ENCODE measurements at regions not wholly inside any gene's neighbourhood (a gene's known extent, or its start where the extent isn't known, plus 50 kb on each side); places are given as distances from the start of the nearest gene placed in this dataset.

DNA sequence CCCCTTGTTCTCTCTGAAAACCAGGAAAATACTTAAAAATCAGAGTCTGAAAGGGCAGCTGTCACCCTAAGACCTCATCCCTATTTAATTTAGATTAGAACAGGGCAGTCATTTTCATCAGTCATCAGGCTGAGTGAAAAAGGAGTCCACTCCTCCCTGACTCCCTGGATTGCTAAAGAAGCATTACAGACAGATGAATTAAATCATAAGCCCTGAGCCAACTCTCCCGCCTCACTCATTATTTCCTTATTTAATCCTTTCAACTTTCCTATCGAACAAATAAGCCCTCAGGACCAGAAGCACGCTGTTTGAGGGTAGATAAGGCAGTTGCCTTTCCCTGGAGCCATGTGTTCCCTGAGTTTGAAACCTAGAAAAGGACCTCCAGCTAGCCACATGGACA lies 201.9 kb upstream of the ANKRD55 start:
- CTCF ChIA-PET: no interaction called here
- DNase-seq (ENCODE audit: extremely low spot score): no peak
- POLR2A ChIA-PET: no interaction called here
- no peak for TF ChIP-seq CTCF (IDR thresholded peaks at IDR 0.05; ENCODE audit: control extremely low read depth, extremely low read depth, low read depth, missing control alignments)

DNA sequence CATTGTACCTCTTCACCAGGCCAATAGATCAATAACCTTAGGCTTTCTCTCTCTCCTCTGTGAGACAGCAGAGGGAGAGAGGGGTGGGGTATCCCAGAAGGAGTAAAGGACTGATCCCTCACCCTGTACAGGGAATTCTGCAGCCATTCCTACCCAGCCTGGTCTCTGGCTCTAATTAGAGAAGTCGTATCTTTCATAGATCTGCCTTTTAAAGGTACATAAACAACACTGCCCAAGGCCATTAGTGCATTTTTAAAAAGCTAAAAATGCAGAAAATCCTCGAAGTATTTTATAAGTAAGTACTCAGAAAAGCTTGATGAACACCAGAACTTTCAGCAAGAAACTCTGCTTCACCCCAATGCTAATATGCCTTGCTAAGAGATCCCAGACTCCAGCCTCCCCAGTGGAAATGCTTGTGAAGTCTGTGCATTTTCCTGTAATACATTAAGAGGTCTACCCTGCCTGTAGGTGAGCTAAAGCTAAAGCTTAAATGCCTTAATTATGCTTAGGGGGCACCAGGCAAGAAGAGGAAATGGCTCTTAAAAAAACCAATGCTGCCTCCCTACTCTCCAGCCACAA lies 200.0 kb upstream of the ANKRD55 start:
- TF ChIP-seq CTCF (IDR thresholded peaks at IDR 0.05; ENCODE audit: control extremely low read depth, extremely low read depth, low read depth, missing control alignments): no peak
- ChIA-PET POLR2A (no interaction called here), CTCF (interaction anchor here (1.9 kb wide), 1 partner anchor 20 kb away, joined by 5 read pairs; no protein-coding TSS in a partner anchor)
- no peak for DNase-seq (ENCODE audit: extremely low spot score)

DNA sequence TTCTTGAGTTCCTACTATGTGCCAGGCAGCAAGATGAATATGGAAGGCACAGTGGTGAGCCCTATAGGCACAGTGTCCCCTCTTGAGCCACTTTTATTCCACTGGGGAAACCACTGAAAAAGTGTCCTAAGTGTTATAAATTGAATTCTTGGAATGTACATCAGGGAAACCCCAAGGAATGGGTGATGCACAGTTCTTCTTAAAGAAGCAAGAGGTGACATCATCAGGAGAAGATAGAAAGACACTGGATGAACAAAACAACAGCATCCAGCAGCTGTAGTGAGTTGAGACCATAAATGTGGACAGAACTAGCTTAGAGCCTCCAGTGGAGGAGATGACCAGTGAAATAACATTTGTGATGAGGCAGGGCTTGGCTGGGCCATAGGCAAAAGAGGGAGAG lies 199.2 kb upstream of the ANKRD55 start:
- CTCF ChIA-PET: interaction anchor here (1.9 kb wide), 1 partner anchor 19 kb away, joined by 5 read pairs; no protein-coding TSS in a partner anchor
- no peak for TF ChIP-seq CTCF (IDR thresholded peaks at IDR 0.05; ENCODE audit: control extremely low read depth, extremely low read depth, low read depth, missing control alignments)
- POLR2A ChIA-PET: no interaction called here
- no peak for DNase-seq (ENCODE audit: extremely low spot score)

GRCh38 chr5:56430422-56430821 lies 197.3 kb upstream of the ANKRD55 start:
- CTCF ChIA-PET: interaction anchor here (0.6 to 1.3 kb wide), 2 partner anchors 10 to 21 kb away, joined by 3 read pairs; no protein-coding TSS in a partner anchor
- DNase-seq (ENCODE audit: extremely low spot score): no peak
- no peak for TF ChIP-seq CTCF (IDR thresholded peaks at IDR 0.05; ENCODE audit: control extremely low read depth, extremely low read depth, low read depth, missing control alignments)
- POLR2A ChIA-PET: no interaction called here

- ChIA-PET POLR2A (no interaction called here), CTCF (no interaction called here)
- no peak for TF ChIP-seq CTCF (IDR thresholded peaks at IDR 0.05; ENCODE audit: control extremely low read depth, extremely low read depth, low read depth, missing control alignments)
- no peak for DNase-seq (ENCODE audit: extremely low spot score)
These were observed 196.0 kb upstream of the ANKRD55 start for GRCh38 chr5:56429110-56429561.

DNA sequence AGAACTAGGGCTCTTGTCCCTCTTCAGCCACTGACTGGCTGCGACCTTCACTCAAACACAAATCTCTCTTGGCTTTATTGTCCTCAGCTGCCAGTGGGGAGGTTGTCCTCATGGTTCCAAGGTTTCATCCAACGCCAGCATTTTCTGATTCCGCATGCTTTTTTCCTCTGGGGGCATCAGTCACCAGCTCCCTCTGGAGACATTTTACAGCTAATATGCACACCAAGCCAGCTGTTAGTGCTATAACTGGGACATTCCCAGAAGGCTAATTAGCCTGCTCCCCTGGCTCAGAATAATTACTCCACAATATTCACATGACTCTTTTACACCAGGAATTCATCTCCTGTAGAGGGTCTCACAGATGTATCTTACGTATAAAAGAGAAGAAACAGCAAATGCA lies 193.6 kb upstream of the ANKRD55 start:
- TF ChIP-seq CTCF (IDR thresholded peaks at IDR 0.05; ENCODE audit: control extremely low read depth, extremely low read depth, low read depth, missing control alignments): no peak
- ChIA-PET CTCF (no interaction called here), POLR2A (no interaction called here)
- no peak for DNase-seq (ENCODE audit: extremely low spot score)

Measured in GM10248 (cell line).